MM.1S (cell line): ENCODE measurements at regions not wholly inside any gene's neighbourhood (a gene's known extent, or its start where the extent isn't known, plus 50 kb on each side); places are given as distances from the start of the nearest gene placed in this dataset.

Source experiments
- CTCF ChIP-seq: fragments of 300-600 bp; sonication (generic); IDR thresholded peaks from 2 replicates; pipeline ENCODE4 v1.5.1; 2016; ENCODE audit warnings: antibody characterized with exemption, low read length, mixed read lengths
- EZH2 ChIP-seq: fragments of 300-600 bp; sonication (generic); optimal IDR thresholded peaks from 2 replicates; pipeline ENCODE3; 2017; ENCODE audit warnings: low read depth, mild to moderate bottlenecking, antibody characterized with exemption, low read length, mixed read lengths
- EZH2phosphoT487 ChIP-seq: fragments of 300-600 bp; sonication (generic); IDR thresholded peaks from 2 replicates; pipeline ENCODE4 v1.6.1; 2018; ENCODE audit warnings: antibody characterized with exemption, low read length

GRCh38 chr19:23512151-23512925 is 117.1 kb upstream of the ZNF91 start:
- no peak for TF ChIP-seq CTCF
- TF ChIP-seq EZH2, result no peak
- TF ChIP-seq EZH2phosphoT487, result no peak
